HepG2 (cell line): ENCODE measurements at regions not wholly inside any gene's neighbourhood (a gene's known extent, or its start where the extent isn't known, plus 50 kb on each side); places are given as distances from the start of the nearest gene placed in this dataset.

Source experiments
- ARNT ChIP-seq: fragments of 450-650 bp; IDR thresholded peaks from 2 replicates; pipeline ENCODE4 v1.6.1; 2017
- BRD4 ChIP-seq: sonication (generic); formaldehyde crosslinking; IDR thresholded peaks from 2 replicates; pipeline ENCODE4 v1.4.0; 2020; ENCODE audit warnings: missing genetic modification reagents
- ELF1 ChIP-seq: sonication (generic); formaldehyde crosslinking; IDR thresholded peaks from 2 replicates; pipeline ENCODE4 v1.4.0; 2020; ENCODE audit warnings: missing genetic modification reagents
- HDAC6 ChIP-seq: fragments of 200-600 bp; sonication (generic); IDR thresholded peaks from 2 replicates; pipeline ENCODE4 v1.7.0; 2017; ENCODE audit warnings: mild to moderate bottlenecking, antibody characterized with exemption, low read length, low read depth
- NFKBIZ ChIP-seq: IDR thresholded peaks from 2 replicates; pipeline ENCODE4 v1.6.1; 2018; ENCODE audit warnings: missing genetic modification reagents, missing compliant biosample characterization
- NR2F6 ChIP-seq, 2 experiments: IDR thresholded peaks; 2 replicates each; pipeline ENCODE4 v1.6.1; 2016; ENCODE audit warnings: antibody characterized with exemption in 1 of 2, mild to moderate bottlenecking in 1 of 2
- PHF8 ChIP-seq: sonication (generic); formaldehyde crosslinking; IDR thresholded peaks from 2 replicates; pipeline ENCODE4 v1.5.0; 2020; ENCODE audit warnings: missing genetic modification reagents
- PRDM4 ChIP-seq: sonication (generic); formaldehyde crosslinking; IDR thresholded peaks from 2 replicates; pipeline ENCODE4 v1.9.0; 2021; ENCODE audit warnings: missing genetic modification reagents, borderline replicate concordance
- RXRA ChIP-seq: sonication (generic); formaldehyde crosslinking; IDR thresholded peaks from 2 replicates; pipeline ENCODE4 v1.5.1; 2020; ENCODE audit warnings: missing genetic modification reagents
- SRSF1 ChIP-seq: fragments of 200-400 bp; formaldehyde crosslinking; optimal IDR thresholded peaks from 2 replicates; pipeline ENCODE3; 2017; ENCODE audit warnings: mild to moderate bottlenecking, low read depth, low read length, moderate library complexity
- ZFAT ChIP-seq: sonication (generic); formaldehyde crosslinking; conservative IDR thresholded peaks from 2 replicates; pipeline ENCODE4 v1.8.1; 2023; ENCODE audit warnings: missing genetic modification reagents, inconsistent platforms
- ZNF280B ChIP-seq: sonication (generic); formaldehyde crosslinking; IDR thresholded peaks from 2 replicates; pipeline ENCODE4 v1.5.0; 2020; ENCODE audit warnings: missing genetic modification reagents, mild to moderate bottlenecking, borderline replicate concordance
- ZNF326 ChIP-seq: sonication (generic); formaldehyde crosslinking; IDR thresholded peaks from 2 replicates; pipeline ENCODE4 v1.4.0; 2020; ENCODE audit warnings: missing genetic modification reagents, borderline replicate concordance
- ZNF407 ChIP-seq: sonication (generic); formaldehyde crosslinking; IDR thresholded peaks from one replicate; pipeline ENCODE4 v1.5.1; 2020; ENCODE audit warnings: mild to moderate bottlenecking, missing genetic modification reagents; ENCODE audit errors: not compliant biosample characterization
- ZNF564 ChIP-seq: sonication (generic); formaldehyde crosslinking; IDR thresholded peaks from 2 replicates; pipeline ENCODE4 v1.8.1; 2023; ENCODE audit warnings: mild to moderate bottlenecking, missing genetic modification reagents
- ZNF740 ChIP-seq: sonication (generic); formaldehyde crosslinking; IDR thresholded peaks from 2 replicates; pipeline ENCODE4 v1.4.0; 2020; ENCODE audit warnings: missing genetic modification reagents
- ZNF777 ChIP-seq: sonication (generic); formaldehyde crosslinking; IDR thresholded peaks from 2 replicates; pipeline ENCODE4 v1.4.0; 2020; ENCODE audit warnings: missing genetic modification reagents
- ZSCAN12 ChIP-seq: sonication (generic); formaldehyde crosslinking; IDR thresholded peaks from 2 replicates; pipeline ENCODE4 v1.9.0; 2021; ENCODE audit warnings: mild to moderate bottlenecking, missing genetic modification reagents

GRCh38 chr21:39094847-39095579 lies 88.2 kb downstream of the PSMG1 start (continued):
- TF ChIP-seq ZFAT (CRISPR knock-in tag) (no peak), ZNF280B (CRISPR knock-in tag) (no peak), ARNT (no peak), PHF8 (0 out of 2 replicates have a peak, but pooled peaks have one; percentile 31), PRDM4 (CRISPR knock-in tag) (no peak), ZNF326 (no peak), ZSCAN12 (CRISPR knock-in tag) (no peak), ELF1 (CRISPR knock-in tag) (no peak), HDAC6 (no peak), SRSF1 (no peak), RXRA (CRISPR knock-in tag) (no peak; the same call in 1 of the 2 replicates), ZNF564 (CRISPR knock-in tag) (peak; percentile 40; the same call in 1 of the 2 replicates), ZNF407 (CRISPR knock-in tag) (no peak), NR2F6 (IDR thresholded peaks at IDR 0.05) (peak; percentile 81), NR2F6 (CRISPR knock-in tag; IDR thresholded peaks at IDR 0.05) (peak; percentile 72), BRD4 (peak; percentile 71), NFKBIZ (CRISPR knock-in tag) (peak; percentile 64; the same call in 1 of the 2 replicates), ZNF777 (CRISPR knock-in tag) (no peak), ZNF740 (no peak)
